ENCODE measurements at regions not wholly inside any gene's neighbourhood (a gene's known extent, or its start where the extent isn't known, plus 50 kb on each side); places are given as distances from the start of the nearest gene placed in this dataset.

GRCh38 chr10:58956926-58957325, 219.5 kb upstream of the PHYHIPL start:
- H3K4me2 ChIP-seq (ENCODE audit: low read length) = no peak overlapping the region
- no peak overlapping the region for H3K9ac ChIP-seq (ENCODE audit: low read depth, low read length)
- H3K9me3 ChIP-seq (replicated peaks; ENCODE audit: low read length) = no peaks in the 10 kb centered on the region
- no peaks in the 10 kb centered on the region for H3K27me3 ChIP-seq (ENCODE audit: control insufficient read depth, insufficient read depth, low read length)
- H3K4me3 ChIP-seq (ENCODE audit: low read length) = no peak overlapping the region
- H3K36me3 ChIP-seq (ENCODE audit: insufficient read depth, low read length) = no peaks in the 10 kb centered on the region
- H3K4me1 ChIP-seq (ENCODE audit: control insufficient read depth, insufficient read depth, low read length) = peaks cover 9% of the 10 kb centered on the region

- no peak overlapping the region for H3K9ac ChIP-seq (ENCODE audit: low read depth, low read length)
- no peak overlapping the region for H3K4me2 ChIP-seq (ENCODE audit: low read length)
- H3K9me3 ChIP-seq (replicated peaks; ENCODE audit: low read length) = no peaks in the 10 kb centered on the region
- H3K27me3 ChIP-seq (ENCODE audit: control insufficient read depth, insufficient read depth, low read length) = no peaks in the 10 kb centered on the region
- H3K4me3 ChIP-seq (ENCODE audit: low read length) = no peak overlapping the region
- H3K4me1 ChIP-seq (ENCODE audit: control insufficient read depth, insufficient read depth, low read length) = peaks cover 3% of the 10 kb centered on the region
- no peaks in the 10 kb centered on the region for H3K36me3 ChIP-seq (ENCODE audit: insufficient read depth, low read length)
These were observed 218.9 kb upstream of the PHYHIPL start for GRCh38 chr10:58957517-58957916.

- Histone ChIP-seq H3K9ac (ENCODE audit: low read depth, low read length) (no peak overlapping the region), H3K4me1 (ENCODE audit: control insufficient read depth, insufficient read depth, low read length) (no peaks in the 10 kb centered on the region)
These were observed 213.3 kb upstream of the PHYHIPL start for GRCh38 chr10:58963101-58963534.

GRCh38 chr10:58963723-58964124, 212.7 kb upstream of the PHYHIPL start:
- Histone ChIP-seq H3K4me1 (ENCODE audit: control insufficient read depth, insufficient read depth, low read length) (no peaks in the 10 kb centered on the region), H3K4me2 (ENCODE audit: low read length) (no peak overlapping the region), H3K36me3 (ENCODE audit: insufficient read depth, low read length) (no peaks in the 10 kb centered on the region), H3K4me3 (ENCODE audit: low read length) (no peak overlapping the region), H3K9me3 (replicated peaks; ENCODE audit: low read length) (no peaks in the 10 kb centered on the region), H3K27me3 (ENCODE audit: control insufficient read depth, insufficient read depth, low read length) (no peaks in the 10 kb centered on the region), H3K9ac (ENCODE audit: low read depth, low read length) (no peak overlapping the region)

More at GRCh38 chr10:58963101-58963534, 213.3 kb upstream of the PHYHIPL start:
- Histone ChIP-seq H3K27me3 (ENCODE audit: control insufficient read depth, insufficient read depth, low read length) (no peaks in the 10 kb centered on the region), H3K36me3 (ENCODE audit: insufficient read depth, low read length) (no peaks in the 10 kb centered on the region), H3K4me3 (ENCODE audit: low read length) (no peak overlapping the region), H3K4me2 (ENCODE audit: low read length) (no peak overlapping the region), H3K9me3 (replicated peaks; ENCODE audit: low read length) (no peaks in the 10 kb centered on the region)

- Histone ChIP-seq H3K9me3 (replicated peaks; ENCODE audit: low read length) (no peaks in the 10 kb centered on the region), H3K36me3 (ENCODE audit: insufficient read depth, low read length) (no peaks in the 10 kb centered on the region), H3K4me3 (ENCODE audit: low read length) (no peak overlapping the region), H3K9ac (ENCODE audit: low read depth, low read length) (no peak overlapping the region), H3K4me2 (ENCODE audit: low read length) (no peak overlapping the region), H3K27me3 (ENCODE audit: control insufficient read depth, insufficient read depth, low read length) (no peaks in the 10 kb centered on the region), H3K4me1 (ENCODE audit: control insufficient read depth, insufficient read depth, low read length) (no peaks in the 10 kb centered on the region)
These were observed 210.6 kb upstream of the PHYHIPL start for GRCh38 chr10:58965855-58966254.

GRCh38 chr10:58967551-58968388, 208.7 kb upstream of the PHYHIPL start:
- Histone ChIP-seq H3K9ac (ENCODE audit: low read depth, low read length) (no peak overlapping the region), H3K9me3 (replicated peaks; ENCODE audit: low read length) (no peaks in the 10 kb centered on the region), H3K36me3 (ENCODE audit: insufficient read depth, low read length) (no peaks in the 10 kb centered on the region), H3K4me3 (ENCODE audit: low read length) (no peak overlapping the region), H3K27me3 (ENCODE audit: control insufficient read depth, insufficient read depth, low read length) (no peaks in the 10 kb centered on the region), H3K4me2 (ENCODE audit: low read length) (no peak overlapping the region), H3K4me1 (ENCODE audit: control insufficient read depth, insufficient read depth, low read length) (no peaks in the 10 kb centered on the region)

- H3K4me2 ChIP-seq (ENCODE audit: low read length) = no peak overlapping the region
- no peaks in the 10 kb centered on the region for H3K36me3 ChIP-seq (ENCODE audit: insufficient read depth, low read length)
- no peaks in the 10 kb centered on the region for H3K4me1 ChIP-seq (ENCODE audit: control insufficient read depth, insufficient read depth, low read length)
- no peaks in the 10 kb centered on the region for H3K9me3 ChIP-seq (replicated peaks; ENCODE audit: low read length)
- H3K27me3 ChIP-seq (ENCODE audit: control insufficient read depth, insufficient read depth, low read length) = no peaks in the 10 kb centered on the region
- H3K4me3 ChIP-seq (ENCODE audit: low read length) = no peak overlapping the region
- no peak overlapping the region for H3K9ac ChIP-seq (ENCODE audit: low read depth, low read length)
These were observed 208.1 kb upstream of the PHYHIPL start for GRCh38 chr10:58968389-58968755.

- no peak overlapping the region for H3K9ac ChIP-seq (ENCODE audit: low read depth, low read length)
- H3K4me3 ChIP-seq (ENCODE audit: low read length) = no peak overlapping the region
- no peaks in the 10 kb centered on the region for H3K27me3 ChIP-seq (ENCODE audit: control insufficient read depth, insufficient read depth, low read length)
- H3K4me1 ChIP-seq (ENCODE audit: control insufficient read depth, insufficient read depth, low read length) = no peaks in the 10 kb centered on the region
- no peaks in the 10 kb centered on the region for H3K9me3 ChIP-seq (replicated peaks; ENCODE audit: low read length)
- no peaks in the 10 kb centered on the region for H3K36me3 ChIP-seq (ENCODE audit: insufficient read depth, low read length)
- H3K4me2 ChIP-seq (ENCODE audit: low read length) = no peak overlapping the region
These were observed 206.9 kb upstream of the PHYHIPL start for GRCh38 chr10:58969576-58969975.

GRCh38 chr10:58970160-58970915, 206.1 kb upstream of the PHYHIPL start:
- Histone ChIP-seq H3K9ac (ENCODE audit: low read depth, low read length) (no peak overlapping the region), H3K4me3 (ENCODE audit: low read length) (no peak overlapping the region), H3K36me3 (ENCODE audit: insufficient read depth, low read length) (no peaks in the 10 kb centered on the region), H3K4me1 (ENCODE audit: control insufficient read depth, insufficient read depth, low read length) (no peaks in the 10 kb centered on the region), H3K27me3 (ENCODE audit: control insufficient read depth, insufficient read depth, low read length) (no peaks in the 10 kb centered on the region), H3K9me3 (replicated peaks; ENCODE audit: low read length) (no peaks in the 10 kb centered on the region), H3K4me2 (ENCODE audit: low read length) (no peak overlapping the region)

- Histone ChIP-seq H3K9ac (ENCODE audit: low read depth, low read length) (no peak overlapping the region), H3K4me1 (ENCODE audit: control insufficient read depth, insufficient read depth, low read length) (no peaks in the 10 kb centered on the region), H3K4me2 (ENCODE audit: low read length) (no peak overlapping the region), H3K27me3 (ENCODE audit: control insufficient read depth, insufficient read depth, low read length) (no peaks in the 10 kb centered on the region), H3K4me3 (ENCODE audit: low read length) (no peak overlapping the region), H3K9me3 (replicated peaks; ENCODE audit: low read length) (no peaks in the 10 kb centered on the region), H3K36me3 (ENCODE audit: insufficient read depth, low read length) (no peaks in the 10 kb centered on the region)
These were observed 205.2 kb upstream of the PHYHIPL start for GRCh38 chr10:58971211-58971610.

- Histone ChIP-seq H3K27me3 (ENCODE audit: control insufficient read depth, insufficient read depth, low read length) (no peaks in the 10 kb centered on the region), H3K9me3 (replicated peaks; ENCODE audit: low read length) (no peaks in the 10 kb centered on the region), H3K4me3 (ENCODE audit: low read length) (no peak overlapping the region), H3K4me1 (ENCODE audit: control insufficient read depth, insufficient read depth, low read length) (no peaks in the 10 kb centered on the region), H3K36me3 (ENCODE audit: insufficient read depth, low read length) (no peaks in the 10 kb centered on the region), H3K4me2 (ENCODE audit: low read length) (no peak overlapping the region), H3K9ac (ENCODE audit: low read depth, low read length) (no peak overlapping the region)
These were observed 204.5 kb upstream of the PHYHIPL start for GRCh38 chr10:58971796-58972491.
